ENCODE measurements at regions not wholly inside any gene's neighbourhood (a gene's known extent, or its start where the extent isn't known, plus 50 kb on each side); places are given as distances from the start of the nearest gene placed in this dataset.
"Not testable (repeated sequence)": the region's sequence is repeated elsewhere in the genome, so short reads cannot be mapped to it uniquely, and the experiment has no call there.

- no peaks in the 10 kb centered on the region for H4K20me1 ChIP-seq
- no peak overlapping the region for H3K9ac ChIP-seq
- no peak overlapping the region for H3K4me2 ChIP-seq
- H3K4me1 ChIP-seq, result no peaks in the 10 kb centered on the region
- no peaks in the 10 kb centered on the region for H3K27me3 ChIP-seq
- H3K9me3 ChIP-seq, result 0 out of 2 replicates have a peak, but pooled peaks cover 9% of the 10 kb centered on the region
- no peak overlapping the region for H3K27ac ChIP-seq
- no peak overlapping the region for H3K4me3 ChIP-seq
- H3K36me3 ChIP-seq, result no peaks in the 10 kb centered on the region
- no peak for TF ChIP-seq Cebpa-rat (IDR thresholded peaks at IDR 0.05)
Measured at GRCh38 chr3:67964596-67964995, 310.2 kb upstream of the SUCLG2 start.

- H3K9ac ChIP-seq, result no peak overlapping the region
- H4K20me1 ChIP-seq, result no peaks in the 10 kb centered on the region
- H3K9me3 ChIP-seq, result peaks cover 13% of the 10 kb centered on the region; the same call in 1 of the 2 replicates
- H3K36me3 ChIP-seq, result no peaks in the 10 kb centered on the region
- no peak overlapping the region for H3K27ac ChIP-seq
- H3K4me3 ChIP-seq, result no peak overlapping the region
- no peak for TF ChIP-seq Cebpa-rat (IDR thresholded peaks at IDR 0.05)
- no peaks in the 10 kb centered on the region for H3K4me1 ChIP-seq
- no peak overlapping the region for H3K4me2 ChIP-seq
- no peaks in the 10 kb centered on the region for H3K27me3 ChIP-seq
Measured at GRCh38 chr3:67957268-67957667, 302.9 kb upstream of the SUCLG2 start.

GRCh38 chr3:67947808-67948508 is 293.5 kb upstream of the SUCLG2 start:
- peaks cover 26% of the 10 kb centered on the region for H3K9me3 ChIP-seq
- H3K36me3 ChIP-seq, result no peaks in the 10 kb centered on the region
- no peak for TF ChIP-seq Cebpa-rat (IDR thresholded peaks at IDR 0.05)
- H3K9ac ChIP-seq, result no peak overlapping the region
- no peaks in the 10 kb centered on the region for H3K27me3 ChIP-seq
- no peak overlapping the region for H3K4me3 ChIP-seq
- H3K4me2 ChIP-seq, result peak overlapping the region; percentile 43
- no peaks in the 10 kb centered on the region for H4K20me1 ChIP-seq
- H3K4me1 ChIP-seq, result peaks cover 29% of the 10 kb centered on the region
- 0 out of 2 replicates have a peak overlapping the region, but pooled peaks have one; percentile 18 for H3K27ac ChIP-seq

GRCh38 chr3:67946436-67946835 is 292.0 kb upstream of the SUCLG2 start:
- Histone ChIP-seq H3K4me3 (no peak overlapping the region), H3K4me1 (peaks cover 29% of the 10 kb centered on the region), H3K4me2 (peak overlapping the region; percentile 51), H3K27me3 (no peaks in the 10 kb centered on the region), H3K9me3 (peaks cover 26% of the 10 kb centered on the region), H3K9ac (no peak overlapping the region), H3K27ac (no peak overlapping the region), H4K20me1 (no peaks in the 10 kb centered on the region), H3K36me3 (no peaks in the 10 kb centered on the region)
- TF ChIP-seq Cebpa-rat (IDR thresholded peaks at IDR 0.05), result no peak

GRCh38 chr3:67943546-67943945 is 289.1 kb upstream of the SUCLG2 start:
- no peaks in the 10 kb centered on the region for H4K20me1 ChIP-seq
- no peaks in the 10 kb centered on the region for H3K27me3 ChIP-seq
- peaks cover 23% of the 10 kb centered on the region for H3K9me3 ChIP-seq
- H3K36me3 ChIP-seq, result no peaks in the 10 kb centered on the region
- H3K9ac ChIP-seq, result no peak overlapping the region
- TF ChIP-seq Cebpa-rat (IDR thresholded peaks at IDR 0.05), result no peak
- no peak overlapping the region for H3K27ac ChIP-seq
- no peak overlapping the region for H3K4me3 ChIP-seq
- H3K4me2 ChIP-seq, result no peak overlapping the region; the same call in 1 of the 2 replicates
- H3K4me1 ChIP-seq, result peaks cover 29% of the 10 kb centered on the region

- no peak overlapping the region for H3K9ac ChIP-seq
- H3K27me3 ChIP-seq, result no peaks in the 10 kb centered on the region
- H3K27ac ChIP-seq, result no peak overlapping the region
- peaks cover 17% of the 10 kb centered on the region for H3K9me3 ChIP-seq
- no peak overlapping the region for H3K4me3 ChIP-seq
- no peak for TF ChIP-seq Cebpa-rat (IDR thresholded peaks at IDR 0.05)
- H3K36me3 ChIP-seq, result no peaks in the 10 kb centered on the region
- no peak overlapping the region for H3K4me2 ChIP-seq
- H3K4me1 ChIP-seq, result peaks cover 10% of the 10 kb centered on the region
- H4K20me1 ChIP-seq, result no peaks in the 10 kb centered on the region
Measured at GRCh38 chr3:67941433-67942030, 287.1 kb upstream of the SUCLG2 start.

GRCh38 chr3:67940210-67940952 is 286.0 kb upstream of the SUCLG2 start:
- Histone ChIP-seq H3K9ac (no peak overlapping the region), H3K4me2 (no peak overlapping the region)

GRCh38 chr3:67937498-67938118 is 283.2 kb upstream of the SUCLG2 start:
- Histone ChIP-seq H3K36me3 (no peaks in the 10 kb centered on the region), H3K4me1 (no peaks in the 10 kb centered on the region), H3K27me3 (no peaks in the 10 kb centered on the region), H4K20me1 (no peaks in the 10 kb centered on the region), H3K9ac (no peak overlapping the region), H3K9me3 (peaks cover 21% of the 10 kb centered on the region), H3K4me3 (no peak overlapping the region), H3K27ac (no peak overlapping the region), H3K4me2 (no peak overlapping the region)
- no peak for TF ChIP-seq Cebpa-rat (IDR thresholded peaks at IDR 0.05)

More at GRCh38 chr3:67940210-67940952, 286.0 kb upstream of the SUCLG2 start:
- no peak overlapping the region for H3K27ac ChIP-seq
- H3K9me3 ChIP-seq, result peaks cover 22% of the 10 kb centered on the region
- H4K20me1 ChIP-seq, result no peaks in the 10 kb centered on the region
- no peaks in the 10 kb centered on the region for H3K27me3 ChIP-seq
- no peak for TF ChIP-seq Cebpa-rat (IDR thresholded peaks at IDR 0.05)
- no peak overlapping the region for H3K4me3 ChIP-seq
- no peaks in the 10 kb centered on the region for H3K36me3 ChIP-seq
- H3K4me1 ChIP-seq, result 0 out of 2 replicates have a peak, but pooled peaks cover 4% of the 10 kb centered on the region

- not testable (repeated sequence) for H3K27me3 ChIP-seq, H3K4me2 ChIP-seq, H3K27ac ChIP-seq, H3K36me3 ChIP-seq, H3K4me1 ChIP-seq, H3K9ac ChIP-seq, H4K20me1 ChIP-seq, H3K9me3 ChIP-seq, H3K4me3 ChIP-seq
Measured at GRCh38 chr3:67930394-67930793, 276.0 kb upstream of the SUCLG2 start.

All from BLaER1 (cell line).